GM19467 (cell line): ENCODE measurements at regions not wholly inside any gene's neighbourhood (a gene's known extent, or its start where the extent isn't known, plus 50 kb on each side); places are given as distances from the start of the nearest gene placed in this dataset.

Experiments
- ATAC-seq: cut with Tn5 transposase; IDR thresholded peaks from one replicate; pipeline ENCODE4 v1.9.1; 2021; ENCODE audit warnings: mild to moderate bottlenecking, moderate library complexity; ENCODE audit not compliant: unreplicated experiment

DNA sequence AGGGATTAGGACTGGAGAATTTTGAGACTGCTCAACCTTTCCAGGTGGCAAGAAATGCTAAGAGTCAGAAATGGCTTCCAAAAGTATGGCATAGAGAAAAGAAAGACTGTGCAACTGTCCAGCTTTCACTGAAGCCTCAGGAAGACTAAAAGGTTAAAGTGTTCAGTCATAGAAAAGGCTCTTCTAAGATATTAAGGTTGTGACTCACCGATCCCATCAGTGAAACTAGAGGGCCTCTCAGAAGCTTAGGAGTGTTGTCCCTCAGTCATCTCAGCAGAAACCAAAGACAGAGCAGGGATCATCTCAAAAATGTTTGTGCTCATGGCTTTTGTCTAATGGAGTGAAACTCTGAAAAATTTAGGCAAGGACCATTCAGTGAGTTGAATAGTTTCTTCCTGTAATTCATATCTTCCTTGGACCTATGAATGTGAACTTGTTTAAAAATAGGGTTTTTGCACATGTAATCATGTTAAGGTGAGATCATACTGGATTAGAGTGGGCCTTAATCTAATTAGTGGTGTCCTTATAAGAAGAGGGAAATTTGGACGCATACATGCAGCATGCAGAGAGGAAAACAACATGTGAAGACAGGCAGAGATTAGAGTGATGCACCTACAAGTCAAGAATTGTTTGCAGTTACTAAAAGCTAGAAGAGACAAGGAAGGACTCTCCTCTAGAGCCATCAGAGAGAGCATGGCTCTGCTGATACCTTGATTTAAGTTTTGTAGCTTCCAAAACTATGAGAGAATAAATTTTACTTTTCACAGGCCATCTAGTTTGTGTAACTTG is 71.3 kb downstream of the RPE65 start:
- no peak for ATAC-seq

DNA sequence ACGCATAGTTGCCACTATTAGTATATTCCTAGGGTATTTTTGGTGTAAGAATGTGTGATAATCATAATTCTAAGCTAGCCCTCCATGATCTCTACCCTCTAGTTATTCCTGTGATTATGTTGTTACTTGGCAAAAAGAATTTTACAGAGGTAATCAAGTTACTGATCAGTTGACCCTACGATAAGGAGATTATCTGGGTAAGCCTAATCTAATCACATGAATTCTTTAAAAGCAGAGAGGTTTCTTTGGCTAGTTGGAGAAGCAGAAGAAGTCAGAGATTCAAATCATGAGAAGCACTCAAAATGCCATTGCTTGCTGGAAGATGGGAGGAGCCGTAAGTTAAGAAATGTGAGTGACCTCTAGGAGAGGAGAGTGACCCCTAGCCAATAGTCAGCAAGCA is 72.7 kb downstream of the RPE65 start:
- no peak for ATAC-seq

DNA sequence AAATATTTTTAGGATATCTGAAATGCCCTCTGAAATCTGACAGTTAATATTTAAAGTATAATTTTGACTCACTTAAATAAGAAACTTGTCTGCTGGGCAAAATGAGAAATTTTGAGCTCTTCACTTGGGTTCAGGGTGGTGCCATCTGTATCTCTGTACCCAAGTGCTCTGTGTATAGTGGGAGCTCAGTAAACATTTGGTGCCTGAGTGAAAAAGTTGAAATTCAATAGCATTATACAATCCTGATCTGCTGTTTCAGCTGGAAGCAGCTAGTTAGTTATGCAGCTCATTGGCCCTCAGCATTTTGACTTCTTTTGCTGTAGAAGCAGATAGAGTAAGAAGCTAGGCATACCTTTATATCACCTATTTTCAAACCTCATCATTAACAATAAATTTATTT is 73.3 kb downstream of the RPE65 start:
- ATAC-seq = no peak

DNA sequence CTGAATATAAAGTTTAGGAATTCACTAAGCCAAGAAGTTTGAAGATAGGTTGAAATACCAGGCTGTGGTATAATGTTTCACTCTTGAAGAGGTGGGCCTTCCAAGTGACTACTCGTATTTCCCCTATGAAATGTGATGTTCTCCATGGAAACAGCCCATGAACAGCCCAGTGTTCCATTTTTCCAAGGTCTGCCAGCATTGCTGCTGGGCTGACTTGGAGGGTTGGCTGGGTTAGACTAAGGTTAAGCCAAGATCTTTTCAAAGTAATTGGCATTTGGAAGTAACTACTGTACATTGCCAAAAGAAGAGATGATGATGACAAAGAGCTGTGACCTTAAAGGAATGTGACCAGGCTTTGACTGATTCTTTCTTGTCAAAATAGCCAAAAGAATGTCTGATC is 73.8 kb downstream of the RPE65 start:
- ATAC-seq = no peak

DNA sequence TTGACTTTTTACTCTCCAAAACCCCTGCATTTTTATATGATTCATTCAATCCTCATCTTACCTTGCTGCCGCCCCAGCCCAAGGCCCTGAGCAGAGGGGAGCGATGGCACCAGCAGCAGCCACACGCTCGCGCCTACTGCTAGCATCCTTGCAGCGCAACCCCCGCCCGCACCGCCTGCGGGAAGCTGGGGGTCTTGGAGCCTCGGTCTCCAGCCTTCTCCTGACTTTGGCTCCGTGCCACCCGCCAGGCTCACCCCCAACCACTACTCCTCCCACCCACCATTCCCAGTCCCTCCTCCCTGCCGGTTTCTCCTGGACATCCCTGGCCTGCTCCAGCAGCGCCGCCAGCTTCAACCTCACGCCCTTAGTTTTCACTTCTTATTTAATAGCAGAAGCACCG is 76.6 kb downstream of the RPE65 start:
- no peak for ATAC-seq

DNA sequence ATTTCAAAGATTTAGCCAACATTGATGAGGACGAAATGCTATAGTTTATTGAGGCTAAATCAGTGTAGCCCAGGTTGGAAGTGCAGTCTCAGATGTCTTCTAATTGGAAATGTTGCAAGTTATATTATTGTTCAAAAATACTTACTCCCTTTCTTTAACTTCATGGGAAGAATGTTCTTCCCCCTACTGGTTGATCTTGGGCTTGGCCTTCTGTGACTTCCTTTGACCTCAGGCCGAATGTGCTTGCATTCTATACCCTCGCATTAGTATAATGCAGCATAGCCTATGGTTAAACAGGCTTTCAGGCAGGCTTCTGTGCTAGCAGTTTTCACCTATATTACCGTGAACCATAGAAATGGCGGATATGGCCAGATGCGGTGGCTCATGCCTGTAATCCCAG is 77.3 kb downstream of the RPE65 start:
- ATAC-seq = no peak

DNA sequence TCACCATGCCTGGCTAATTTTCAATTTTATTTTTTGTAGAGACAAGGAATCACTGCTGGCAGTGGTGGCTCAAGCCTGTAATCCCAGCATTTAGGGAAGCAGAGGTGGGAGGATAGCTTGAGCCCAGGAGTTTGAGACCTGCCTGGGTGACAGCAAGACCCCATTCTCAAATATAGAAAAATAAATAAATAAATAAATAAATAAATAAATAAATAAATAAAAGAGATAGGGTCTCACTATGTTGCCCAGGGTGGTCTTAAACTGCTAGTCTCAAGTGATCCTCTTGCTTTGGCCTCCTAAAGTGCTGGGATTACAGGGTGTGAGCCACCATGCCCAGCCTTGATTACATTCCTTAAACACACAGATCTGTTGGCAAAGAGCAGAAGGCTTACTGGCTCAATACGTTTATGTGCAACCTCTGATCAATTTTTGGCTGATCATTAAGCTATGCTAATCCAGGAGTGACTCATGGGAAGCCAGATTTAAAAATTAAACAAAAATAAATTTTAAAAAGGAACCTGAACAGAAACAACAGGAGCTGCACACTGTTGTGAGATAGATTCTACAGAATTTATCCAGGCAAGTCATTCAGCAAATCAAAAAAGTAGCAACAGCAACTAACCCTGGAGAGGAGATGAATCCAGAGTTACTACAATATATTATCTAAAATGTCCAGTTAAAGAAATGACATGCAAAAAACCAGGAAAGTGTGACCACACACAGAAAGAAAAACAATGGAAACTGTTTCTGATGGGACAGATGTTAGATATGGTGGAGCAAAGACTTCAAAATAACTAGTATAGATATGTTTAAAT is 79.4 kb downstream of the RPE65 start:
- ATAC-seq = no peak

DNA sequence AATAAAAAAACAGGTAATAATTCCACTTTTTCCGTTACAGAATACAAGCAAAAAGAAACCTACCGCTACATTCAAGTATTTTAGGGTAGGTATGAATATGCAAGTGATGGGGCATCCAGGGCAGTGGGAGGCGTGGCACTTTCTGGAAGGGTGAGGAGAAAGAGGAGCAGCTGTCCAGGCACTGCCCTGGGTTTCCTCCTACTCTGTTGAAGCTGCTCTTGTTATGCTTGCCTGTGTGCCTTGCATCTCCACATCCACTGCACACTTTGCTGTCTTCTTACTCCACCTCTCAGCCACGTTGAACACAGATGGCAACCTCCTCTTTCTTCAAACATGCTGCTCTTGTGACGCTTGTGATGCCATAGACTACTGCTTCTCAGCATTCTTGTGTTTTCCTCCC is 83.2 kb downstream of the RPE65 start:
- no peak for ATAC-seq

DNA sequence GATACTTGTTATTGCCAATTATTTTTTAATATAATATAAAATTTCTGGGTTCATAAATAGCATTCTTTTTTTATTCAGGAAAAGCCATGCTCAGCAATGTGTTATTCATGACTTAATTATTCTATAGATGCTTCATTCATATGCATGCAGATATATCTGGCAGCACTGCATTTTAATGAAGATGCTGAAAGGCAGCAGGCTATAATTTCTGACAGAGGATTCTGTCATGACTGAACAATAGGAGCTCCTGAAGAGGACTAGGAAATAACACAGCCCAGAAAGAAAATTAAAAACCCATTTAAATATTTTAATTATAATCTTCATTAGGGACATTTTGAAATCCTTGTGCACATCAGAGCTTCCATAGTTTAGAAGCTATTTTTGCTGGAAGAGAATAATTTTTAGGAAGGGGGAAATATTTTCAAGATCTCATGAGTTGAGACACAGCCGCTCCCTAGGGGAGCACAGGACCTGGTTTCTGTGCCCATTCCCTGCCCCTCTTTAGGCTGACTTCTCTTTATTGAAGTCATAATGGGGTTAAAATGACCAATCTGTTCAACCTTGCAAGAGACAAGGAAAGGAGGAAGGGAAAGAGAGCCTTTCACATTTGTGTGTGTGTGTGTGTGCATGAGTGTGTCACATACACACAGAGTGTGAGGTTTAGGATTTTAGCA is 83.9 kb downstream of the RPE65 start:
- no peak for ATAC-seq

DNA sequence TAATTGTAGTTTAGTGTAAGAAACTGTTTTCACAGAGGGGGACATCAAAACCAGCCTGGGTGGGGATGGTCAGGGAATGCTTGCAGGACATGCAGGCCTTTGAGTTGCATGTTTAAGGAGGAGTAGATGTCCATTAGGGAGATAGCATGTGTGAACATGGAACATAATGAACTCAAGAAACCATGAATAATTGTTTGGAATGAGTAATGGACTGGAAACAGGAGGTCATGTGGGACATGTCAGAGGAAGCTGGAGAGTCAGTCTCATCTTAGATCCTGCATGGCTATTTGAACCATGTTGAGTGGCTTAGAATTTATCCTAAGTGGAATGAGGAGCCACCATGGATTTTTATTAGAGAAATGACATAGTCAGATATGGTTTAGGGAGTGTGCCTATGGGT is 86.4 kb downstream of the RPE65 start:
- no peak for ATAC-seq

DNA sequence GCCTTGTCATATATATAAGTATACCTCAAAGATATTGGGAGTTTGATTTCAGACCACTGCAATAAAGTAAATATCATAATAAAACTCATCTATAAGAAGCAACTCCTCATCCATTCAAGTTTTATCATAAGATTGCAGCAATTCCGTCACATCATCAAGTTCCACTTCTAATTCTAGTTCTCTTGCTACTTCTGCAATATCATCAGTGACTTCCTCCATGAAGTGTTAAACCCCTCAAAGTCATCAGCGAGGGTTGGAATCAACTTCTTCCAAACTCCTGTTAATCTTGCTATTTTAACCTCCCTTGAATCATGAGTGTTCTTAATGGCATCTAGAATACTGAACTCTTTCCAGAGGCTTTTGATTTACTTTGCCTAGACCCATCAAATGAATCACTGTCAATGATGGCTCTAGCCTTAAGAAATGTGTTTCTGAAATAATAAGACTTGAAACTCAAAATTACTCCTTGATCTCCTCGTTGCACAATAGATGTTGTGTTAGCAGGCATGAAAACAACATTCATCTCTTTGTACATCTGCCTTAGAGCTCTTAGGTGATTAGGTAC is 88.3 kb downstream of the RPE65 start:
- ATAC-seq = no peak

DNA sequence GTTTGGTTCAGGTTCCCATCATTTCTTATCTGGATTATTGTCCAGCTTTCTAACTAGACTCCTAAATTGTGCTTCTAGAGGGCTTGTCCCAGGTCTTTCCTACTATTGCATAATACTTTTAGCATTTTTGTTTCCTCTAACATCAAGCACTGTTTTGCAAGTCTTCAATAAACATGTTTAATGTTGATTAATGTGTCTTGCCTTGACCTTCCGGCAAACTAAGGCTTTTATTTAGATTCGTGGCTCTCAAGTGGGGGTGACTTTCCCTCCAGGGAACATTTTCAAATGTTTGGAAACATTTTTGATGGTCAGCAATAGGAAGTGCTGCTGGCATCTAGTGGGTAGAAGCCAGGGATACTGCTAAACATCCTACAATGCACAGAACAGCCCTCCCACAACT is 90.7 kb downstream of the RPE65 start:
- ATAC-seq = no peak

DNA sequence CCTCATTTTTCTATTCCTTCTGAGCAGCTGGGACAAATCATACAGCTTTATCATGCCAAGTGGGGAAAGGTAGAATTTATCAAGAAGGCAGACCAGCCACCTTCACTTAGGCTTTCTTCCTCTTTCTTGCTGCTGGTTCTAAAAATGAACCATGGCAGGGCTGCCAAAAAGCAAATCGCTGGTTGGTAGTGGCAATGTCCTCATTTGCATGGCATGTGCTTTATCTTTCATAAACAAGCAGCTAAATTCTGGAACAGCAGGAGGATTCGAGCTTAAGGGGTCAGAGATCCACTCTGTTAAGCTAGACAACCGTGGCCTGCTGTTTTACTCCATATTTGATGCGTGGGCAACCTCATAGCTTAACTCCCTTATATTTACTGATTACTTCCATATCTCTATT is 91.3 kb downstream of the RPE65 start:
- no peak for ATAC-seq

DNA sequence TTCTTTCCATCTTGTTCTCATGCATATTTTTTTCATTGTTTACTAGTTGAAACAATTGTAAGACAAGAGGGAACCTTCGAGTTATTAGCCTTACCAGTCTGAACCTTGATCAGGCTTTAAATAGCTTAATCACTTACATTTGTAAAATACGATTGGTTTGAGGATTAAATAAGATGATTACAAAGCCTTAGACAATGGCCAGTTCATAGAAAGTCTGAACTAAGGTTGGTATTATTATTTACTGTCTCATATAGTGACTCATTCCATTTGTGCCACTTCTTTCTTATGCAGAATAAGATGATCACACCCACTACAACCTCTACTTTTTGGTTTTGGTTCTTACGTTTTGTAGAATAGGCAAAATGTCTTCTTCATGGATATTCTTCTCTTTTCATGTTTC is 94.1 kb downstream of the RPE65 start:
- no peak for ATAC-seq

DNA sequence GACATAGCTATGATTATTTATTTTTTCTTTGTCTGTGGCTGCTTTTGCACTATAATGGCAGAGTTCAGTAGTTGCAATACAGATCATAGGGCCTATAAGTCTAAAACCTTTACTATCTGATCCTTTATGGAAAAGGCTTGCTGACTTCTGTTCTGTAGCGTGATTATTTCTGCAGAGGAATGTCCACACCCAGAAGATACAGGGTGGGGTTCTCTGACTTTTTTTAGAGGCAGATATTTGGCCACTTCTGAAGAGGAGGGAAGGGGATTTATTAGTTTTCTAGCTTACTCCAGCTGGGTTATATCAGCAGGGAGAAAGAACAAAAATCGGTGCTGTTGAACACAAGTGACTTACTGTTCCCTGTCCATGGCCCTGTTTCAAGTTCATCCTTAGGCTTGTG is 97.6 kb downstream of the RPE65 start:
- ATAC-seq = no peak

DNA sequence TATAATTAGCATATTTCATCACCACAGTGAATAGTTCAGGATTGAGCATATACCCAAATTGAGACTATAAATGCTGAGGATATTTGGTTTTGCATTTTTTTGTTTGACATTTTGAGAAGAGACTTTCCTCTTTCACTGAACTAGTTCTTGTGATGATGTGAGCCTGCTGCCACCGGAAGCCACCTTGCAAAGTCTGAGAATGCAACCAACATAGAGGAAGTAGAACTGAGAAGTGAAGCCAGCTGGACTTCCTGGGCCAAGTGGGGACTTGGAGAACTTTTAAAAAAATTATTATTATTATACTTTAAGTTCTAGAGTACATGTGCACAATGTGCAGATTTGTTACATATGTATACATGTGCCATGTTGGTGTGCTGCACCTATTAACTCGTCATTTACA is 102.3 kb downstream of the RPE65 start:
- ATAC-seq = peak; percentile 97

DNA sequence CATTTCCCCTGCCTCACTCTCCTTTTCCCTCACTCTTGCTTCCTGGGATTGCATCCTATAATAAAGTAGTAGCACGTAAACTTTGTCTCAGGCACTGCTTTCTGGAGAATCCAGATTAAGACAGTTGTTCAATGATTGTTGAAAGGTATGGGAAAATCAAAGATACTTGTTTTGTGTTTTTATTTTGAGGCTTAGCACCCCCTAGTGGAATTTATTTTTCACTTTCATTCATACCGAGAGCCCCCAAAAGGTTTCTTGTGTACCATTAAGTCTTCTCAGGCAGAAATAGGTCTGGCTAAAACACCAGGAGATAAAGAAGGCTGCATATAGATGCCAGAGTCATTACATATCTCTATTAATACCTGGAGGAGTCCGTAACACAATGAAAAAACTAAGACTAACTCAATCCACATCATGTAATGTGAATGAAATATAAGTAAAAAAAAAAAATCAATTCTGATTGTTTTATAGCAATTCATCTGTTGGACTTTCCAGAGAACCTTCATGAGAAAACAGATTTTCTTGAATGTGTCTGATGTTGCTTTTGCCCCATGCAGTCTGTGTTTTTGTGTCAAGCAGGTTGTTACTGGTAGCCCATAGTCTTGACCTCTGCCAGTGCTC is 103.5 kb downstream of the RPE65 start:
- no peak for ATAC-seq

DNA sequence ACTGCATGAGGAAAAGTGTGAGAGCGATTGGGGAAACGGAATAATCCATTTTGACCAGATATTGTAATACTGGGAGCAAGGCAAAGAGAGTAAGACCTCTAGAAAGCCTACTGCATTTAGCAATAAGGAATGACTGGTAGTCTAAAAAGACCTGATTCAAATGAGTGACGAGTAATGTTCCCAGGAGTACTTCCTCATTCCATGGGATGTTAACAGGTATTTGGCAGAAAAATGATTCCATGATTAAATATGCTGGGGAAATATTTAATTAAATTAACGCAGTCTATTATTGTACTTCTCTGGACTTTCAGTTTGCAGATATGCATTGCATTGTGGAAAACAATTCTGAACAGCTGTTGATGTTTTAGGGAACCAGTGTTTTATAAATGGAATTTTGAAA is 105.5 kb downstream of the RPE65 start:
- no peak for ATAC-seq

DNA sequence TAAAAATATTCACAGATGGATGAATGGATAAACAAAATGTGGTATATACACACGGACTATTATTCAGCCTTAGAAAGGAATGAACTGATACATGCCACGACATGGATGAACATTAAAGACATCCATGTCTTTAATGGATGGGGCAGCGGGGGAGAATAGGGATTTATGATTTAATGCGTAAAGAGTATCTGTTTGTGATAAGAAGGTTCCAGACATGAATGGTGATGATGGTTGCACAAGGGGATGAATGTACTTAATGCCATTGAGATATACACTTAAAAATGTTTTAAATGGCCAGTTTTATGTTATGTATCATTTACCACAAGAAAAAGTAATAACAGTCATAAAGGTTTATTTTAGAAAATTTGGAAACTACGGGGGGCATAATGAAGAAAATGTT is 108.6 kb upstream of the WLS start:
- no peak for ATAC-seq

DNA sequence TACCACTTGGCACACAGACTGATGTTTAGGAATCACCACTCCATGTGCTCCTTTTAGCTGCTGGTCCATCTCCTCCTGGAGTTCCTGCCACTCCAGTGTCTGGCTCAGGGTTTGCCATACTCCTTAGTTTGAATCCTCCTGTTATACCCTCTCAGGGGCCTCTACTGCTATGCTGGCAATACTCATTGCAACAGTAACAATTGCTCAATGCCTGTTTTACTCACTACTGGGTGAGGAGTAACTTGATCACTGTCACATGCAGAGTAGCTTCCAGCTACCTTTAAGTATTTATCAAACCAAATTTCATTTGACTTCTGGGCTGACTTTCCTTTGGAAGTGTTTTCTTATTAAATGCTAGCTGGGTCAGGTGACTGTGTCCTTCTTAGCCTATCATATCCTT is 107.2 kb upstream of the WLS start:
- ATAC-seq = no peak

DNA sequence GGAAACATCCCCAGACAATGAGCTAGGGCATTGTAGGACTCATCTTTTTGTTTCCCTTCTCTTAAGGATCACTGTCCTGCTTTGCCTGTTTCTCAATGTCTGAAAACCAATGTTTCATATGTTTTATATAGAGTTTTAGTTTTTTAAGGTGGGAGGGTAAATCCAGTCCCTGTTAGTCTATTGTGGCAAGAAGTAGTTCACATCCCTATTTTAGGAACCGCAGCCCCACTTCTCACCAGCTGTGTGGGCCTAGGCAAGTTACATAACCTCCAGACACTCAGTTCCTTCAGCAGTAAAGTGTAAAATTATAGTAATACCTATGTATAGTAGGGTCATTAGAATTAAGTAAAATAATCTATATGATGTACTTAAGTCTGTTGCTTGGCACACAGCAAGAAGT is 105.8 kb upstream of the WLS start:
- ATAC-seq = no peak
